GM21381 (cell line): ENCODE measurements at regions not wholly inside any gene's neighbourhood (a gene's known extent, or its start where the extent isn't known, plus 50 kb on each side); places are given as distances from the start of the nearest gene placed in this dataset.

Experiments
- ATAC-seq: cut with Tn5 transposase; IDR thresholded peaks from one replicate; pipeline ENCODE4 v1.9.1; 2021; ENCODE audit warnings: mild to moderate bottlenecking, moderate library complexity; ENCODE audit not compliant: unreplicated experiment

DNA sequence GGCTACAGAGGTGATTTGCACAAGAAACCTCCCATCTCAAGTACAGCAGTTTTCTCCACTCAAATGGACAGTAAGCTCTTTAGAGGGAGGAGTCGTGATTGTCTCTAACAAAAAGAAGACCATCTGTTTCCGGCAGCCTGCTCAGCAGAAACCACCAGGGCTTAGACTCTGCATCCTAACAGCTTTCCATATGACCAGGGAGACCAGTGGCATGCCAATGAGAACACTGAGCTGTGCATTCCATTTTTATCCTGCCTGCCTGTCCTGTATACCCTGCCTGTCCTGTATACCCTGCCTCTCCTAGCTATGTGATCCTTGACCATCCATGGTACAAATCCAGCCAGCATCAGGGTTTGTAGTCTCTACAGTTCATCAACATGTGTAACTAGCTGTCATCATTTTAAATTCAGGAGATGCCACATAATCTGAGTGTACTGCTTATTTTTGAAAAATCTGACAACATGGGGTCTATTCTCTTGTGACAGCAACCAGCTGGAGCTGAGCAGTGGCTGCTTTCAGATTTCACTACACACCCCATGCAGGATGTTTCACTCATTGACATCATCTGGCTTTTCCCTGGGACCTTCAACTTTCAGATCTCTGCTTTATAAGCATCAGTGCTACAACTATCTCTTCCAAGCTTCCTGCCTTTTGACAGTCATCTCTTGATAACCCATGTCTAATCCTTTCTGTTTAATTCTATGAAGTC is 50.5 kb upstream of the POU2AF2 start:
- ATAC-seq = no peak

DNA sequence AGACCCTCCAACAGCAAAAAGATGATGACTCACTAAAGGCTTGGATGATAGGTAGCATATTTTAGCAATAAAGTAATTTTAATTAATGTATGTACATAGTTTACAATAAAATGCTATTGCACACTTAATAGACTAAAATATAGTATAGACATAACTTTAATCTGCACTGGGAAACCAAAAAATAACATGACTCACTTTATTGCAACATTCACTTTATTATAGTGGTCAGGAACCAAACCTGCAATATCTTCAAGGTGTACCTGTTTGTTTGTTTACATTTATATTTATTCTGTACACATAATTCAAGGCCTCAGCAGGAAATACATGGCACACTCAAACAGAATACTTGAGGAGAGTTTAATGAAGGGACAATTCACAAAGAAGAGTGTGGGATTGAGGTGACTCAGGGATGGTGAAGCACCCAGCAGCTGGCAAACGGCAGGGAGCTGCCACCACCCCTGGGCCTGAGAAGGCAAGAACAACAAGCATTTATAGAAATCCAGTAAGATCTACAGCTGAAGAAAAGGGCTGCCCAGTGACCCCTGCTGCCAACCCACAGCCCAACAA is 51.5 kb upstream of the POU2AF2 start:
- ATAC-seq = no peak

DNA sequence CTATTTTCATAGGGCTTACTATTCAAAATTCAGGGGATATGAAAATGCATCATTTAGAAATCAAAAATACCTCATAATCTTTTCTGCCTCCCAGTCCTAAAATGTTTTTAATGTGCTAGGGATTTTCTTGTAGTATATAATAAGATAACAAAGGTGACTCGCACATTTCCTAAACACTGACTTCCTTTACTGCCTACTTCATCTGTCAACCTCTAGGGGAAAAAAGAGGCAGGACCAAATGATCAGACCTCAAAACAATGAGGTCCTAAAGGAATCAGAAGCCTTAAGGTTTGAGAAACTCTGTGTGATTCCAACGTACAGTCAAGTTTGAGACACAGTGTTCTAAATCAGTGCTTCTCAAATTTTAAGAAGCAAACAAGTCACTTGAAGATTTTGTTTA is 56.1 kb upstream of the POU2AF2 start:
- no peak for ATAC-seq

DNA sequence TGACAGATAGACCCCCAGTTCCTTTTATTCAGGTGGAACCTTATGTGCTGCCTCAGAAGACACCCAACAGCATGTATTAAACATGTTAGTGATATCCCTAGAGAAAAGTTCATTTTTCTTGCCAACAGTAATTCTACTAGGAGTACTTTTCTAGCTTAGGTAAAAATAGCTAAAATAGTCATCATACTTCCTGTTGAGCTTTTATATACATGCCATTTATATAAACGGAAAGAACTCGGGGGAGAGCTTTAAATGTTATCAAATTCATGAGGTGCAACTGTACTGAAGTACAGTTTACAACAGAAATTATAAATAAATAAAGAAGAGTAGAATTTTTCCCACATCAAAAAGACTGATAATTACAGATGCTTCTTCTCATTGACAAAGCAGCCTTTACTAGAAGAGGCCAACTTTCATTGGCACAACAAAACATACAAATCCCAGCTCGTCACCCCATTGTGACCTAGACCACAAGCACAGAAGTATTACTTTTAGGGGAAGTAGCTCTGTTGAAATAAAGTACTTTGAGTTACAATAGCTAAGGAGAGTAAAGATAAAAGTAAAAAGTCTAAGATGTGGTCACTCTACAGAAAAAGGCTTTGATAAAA is 59.1 kb upstream of the POU2AF2 start:
- no peak for ATAC-seq

DNA sequence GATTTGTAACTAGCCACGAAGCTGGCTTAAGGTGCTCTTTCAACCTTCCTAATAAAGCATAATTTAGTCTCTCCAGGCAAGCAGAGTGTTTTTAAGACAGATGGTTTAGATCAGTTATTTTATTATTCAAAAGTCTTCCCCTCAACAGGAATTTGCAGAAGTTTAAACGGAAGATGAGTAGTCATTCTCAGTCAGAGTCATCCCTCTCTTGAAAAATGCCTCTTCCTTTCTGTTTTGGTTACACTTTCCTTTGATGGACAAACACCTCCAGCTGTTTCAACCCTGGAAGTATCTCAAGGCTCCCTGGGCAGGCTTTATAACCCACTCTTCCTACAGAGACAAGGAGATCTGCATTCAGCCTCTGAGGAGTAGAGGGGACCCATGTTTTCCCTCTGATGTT is 60.3 kb upstream of the POU2AF2 start:
- ATAC-seq = no peak

DNA sequence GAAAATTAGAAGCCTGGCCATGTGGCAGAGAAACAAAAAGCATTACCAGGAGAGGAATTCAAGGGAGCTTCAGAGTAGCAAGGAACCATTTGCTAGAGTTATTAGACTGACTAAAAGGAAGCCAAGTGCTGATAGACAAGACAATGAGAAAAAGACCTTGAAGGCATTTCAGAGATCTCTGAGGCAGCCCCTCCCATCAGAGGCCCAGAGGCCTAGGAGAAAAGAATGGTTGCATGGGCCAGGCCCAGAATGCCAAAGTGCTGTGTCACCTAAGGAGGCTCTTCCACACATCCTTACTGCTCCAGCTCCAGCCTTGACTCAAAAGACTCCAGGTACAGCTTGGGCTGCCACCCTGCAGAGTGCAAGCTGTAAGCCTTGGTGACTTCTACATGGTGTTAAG is 61.8 kb upstream of the POU2AF2 start:
- ATAC-seq = no peak

DNA sequence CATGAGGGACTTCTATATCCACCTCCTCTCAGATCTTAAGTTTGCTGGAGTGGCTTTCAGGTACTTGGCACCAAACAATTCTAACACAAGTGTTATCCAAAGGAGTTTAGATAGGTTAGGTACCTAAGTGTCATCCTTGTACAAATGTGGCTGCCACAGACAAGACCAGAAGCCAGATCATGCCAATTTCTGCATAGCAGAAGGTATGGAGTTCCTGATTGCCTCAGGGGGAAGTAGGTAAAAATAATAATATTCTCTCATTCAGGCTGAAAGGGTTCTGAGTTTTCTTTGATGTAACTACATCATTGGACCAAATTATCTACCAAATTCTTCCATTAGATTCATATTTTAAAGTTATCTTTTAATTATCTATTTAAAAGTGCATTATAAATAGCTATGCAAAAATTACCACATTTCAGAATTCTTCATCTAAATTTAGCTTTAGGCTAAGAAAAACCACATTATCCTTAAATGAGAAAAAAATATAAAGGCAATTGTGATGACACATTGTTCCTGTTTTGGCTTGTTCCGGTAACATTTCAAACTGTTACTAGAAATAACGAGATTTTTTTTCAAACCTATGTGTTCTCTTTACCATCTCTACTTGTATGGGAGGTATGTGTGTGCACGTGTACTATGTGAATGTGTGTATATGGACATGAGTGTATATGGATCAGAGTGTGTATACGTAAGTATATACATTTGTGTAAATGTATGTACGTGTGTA is 66.2 kb upstream of the POU2AF2 start:
- ATAC-seq = no peak

DNA sequence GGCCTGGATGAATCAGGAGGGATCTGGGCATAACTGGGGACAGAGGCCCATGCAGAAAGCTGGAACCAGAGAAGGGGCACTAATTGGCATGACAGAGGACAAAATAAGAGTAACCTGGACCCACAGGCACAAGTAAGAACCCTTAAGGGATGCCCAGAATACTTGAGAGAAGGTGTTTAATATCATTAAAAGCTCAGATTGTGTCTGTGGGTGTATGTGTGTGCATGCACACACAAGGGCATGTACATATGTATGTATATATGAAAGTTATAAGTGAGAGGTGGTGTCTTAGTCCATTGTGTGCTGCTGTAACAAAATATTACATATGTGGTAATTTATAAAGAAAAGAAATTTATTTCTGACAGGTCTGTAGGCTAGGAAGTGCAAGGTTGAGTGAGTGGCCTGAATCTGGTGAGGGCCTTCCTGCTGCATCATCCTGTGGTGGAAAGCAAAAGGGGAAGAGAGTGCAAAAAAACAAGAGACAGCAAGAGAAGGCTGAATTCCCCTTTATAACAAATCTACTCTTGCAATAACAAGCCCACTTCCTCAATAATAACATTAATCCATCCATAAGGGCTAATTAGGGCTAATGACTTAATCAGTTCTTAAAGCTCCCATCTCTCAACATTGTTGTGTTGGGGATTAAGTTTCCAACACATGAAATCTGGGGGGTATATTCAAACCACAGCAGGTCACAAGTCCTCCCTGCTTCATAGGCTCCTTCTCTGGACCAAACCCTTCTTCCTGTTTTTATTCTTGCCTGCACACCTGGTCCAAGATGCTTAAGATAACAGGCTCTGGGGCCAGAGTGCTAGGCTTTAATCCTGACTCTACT is 68.3 kb upstream of the POU2AF2 start:
- ATAC-seq = peak; percentile 77

DNA sequence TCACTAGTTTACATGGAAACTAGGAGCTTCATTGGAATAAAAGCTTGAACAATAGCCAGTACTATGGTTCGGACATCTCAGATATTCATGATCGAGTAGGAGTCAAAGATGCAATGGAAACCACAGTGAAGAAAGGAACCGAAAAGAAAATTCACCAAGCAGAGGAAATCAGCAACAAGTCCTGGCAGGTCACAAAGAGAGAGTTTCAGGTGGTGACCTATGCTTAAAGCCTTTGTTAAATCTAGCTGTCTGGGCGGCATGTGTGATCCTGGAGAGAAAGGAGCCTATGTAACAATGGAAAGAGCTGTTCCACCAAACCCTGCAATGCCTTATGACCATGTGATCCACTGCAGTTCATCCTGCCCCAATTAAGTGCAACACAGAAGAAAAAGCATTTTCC is 68.9 kb upstream of the POU2AF2 start:
- peak; percentile 44 for ATAC-seq

DNA sequence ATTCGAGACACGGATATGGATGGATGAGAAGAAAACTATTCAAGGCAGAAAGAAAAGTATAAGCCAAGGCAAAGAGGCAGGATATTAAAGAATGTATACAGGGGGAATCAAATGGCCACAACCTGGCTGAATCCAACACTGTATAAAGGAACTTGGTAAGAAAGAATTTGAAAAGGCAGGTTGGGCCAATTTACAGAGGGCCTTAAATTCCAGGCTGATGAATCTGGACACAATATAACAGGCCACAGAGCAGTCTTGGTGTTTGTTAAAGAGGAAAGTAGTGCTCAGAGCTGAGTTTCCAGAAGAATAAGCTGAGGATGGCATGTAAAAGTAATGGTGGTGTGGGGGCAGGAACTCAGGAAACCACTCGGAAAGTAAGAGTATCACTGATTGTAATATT is 72.3 kb upstream of the POU2AF2 start:
- no peak for ATAC-seq

DNA sequence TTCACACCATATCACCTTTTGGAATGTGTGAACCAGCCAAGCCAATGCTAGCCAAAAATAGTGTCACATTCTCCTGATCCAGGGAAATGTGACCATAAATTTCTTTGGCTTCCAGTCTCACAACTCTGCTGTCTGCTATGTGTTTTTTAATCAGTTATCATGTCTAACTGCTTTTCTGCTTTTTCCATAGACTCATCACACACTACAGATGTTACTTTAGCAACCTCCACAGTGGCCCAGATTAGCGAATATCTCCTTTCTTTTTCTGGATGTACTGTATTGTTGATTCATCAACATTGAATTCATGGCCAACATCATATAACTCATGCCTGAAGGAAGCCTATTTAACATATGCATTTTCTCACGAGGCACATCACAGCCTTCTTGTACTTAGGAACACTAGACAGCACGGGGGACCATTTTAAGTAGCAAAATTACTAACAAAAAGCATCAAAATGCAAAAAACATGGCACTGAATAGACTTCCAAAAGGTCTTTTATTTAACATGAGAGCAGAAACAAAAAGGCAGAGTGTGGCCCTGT is 73.1 kb upstream of the POU2AF2 start:
- ATAC-seq = no peak

DNA sequence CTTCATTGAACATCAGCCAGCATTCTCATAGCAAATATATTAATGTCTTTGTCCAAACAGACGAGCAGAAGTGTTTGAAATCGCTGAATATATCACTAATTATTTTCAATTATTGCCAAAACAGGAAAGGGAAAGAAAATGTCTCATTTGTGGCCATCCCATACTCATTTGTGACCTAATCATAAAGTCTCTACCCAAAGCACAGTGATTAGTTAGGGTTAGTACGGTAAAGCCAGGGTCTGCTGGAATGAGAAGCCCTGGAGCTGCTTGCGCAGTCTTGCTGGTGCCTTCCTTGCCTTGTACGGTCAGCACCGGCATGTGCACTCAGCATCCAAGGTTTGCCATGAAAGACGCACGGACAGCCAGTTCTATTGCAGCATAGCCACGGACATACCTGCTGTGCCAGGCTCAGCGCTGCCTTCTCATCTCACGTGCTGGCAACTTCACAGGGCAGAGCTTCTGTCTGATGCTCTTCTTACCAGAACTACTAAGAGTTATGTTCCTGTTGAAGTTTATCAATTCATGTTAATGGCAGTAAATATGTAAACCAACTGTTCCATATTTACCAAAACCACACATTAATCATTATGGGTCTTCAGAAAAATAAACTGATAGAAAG is 74.7 kb upstream of the POU2AF2 start:
- no peak for ATAC-seq

DNA sequence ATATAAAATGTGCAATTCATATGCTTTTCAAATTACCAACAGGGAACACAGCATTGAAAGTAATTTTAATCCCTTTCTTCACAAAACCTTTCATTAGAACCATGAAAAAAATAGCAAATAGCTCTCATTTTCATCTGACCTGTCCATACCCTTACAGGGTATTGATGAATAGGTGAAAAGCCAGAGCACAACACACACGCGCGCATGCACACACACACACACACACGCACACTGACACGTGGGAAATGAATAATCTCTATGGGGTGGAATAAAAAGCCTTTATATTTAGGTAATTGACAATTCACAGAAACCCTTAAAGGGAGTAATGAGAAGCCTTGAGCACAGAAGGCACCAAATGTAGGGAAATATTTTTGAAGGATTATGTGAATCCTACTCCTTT is 76.2 kb upstream of the POU2AF2 start:
- no peak for ATAC-seq

DNA sequence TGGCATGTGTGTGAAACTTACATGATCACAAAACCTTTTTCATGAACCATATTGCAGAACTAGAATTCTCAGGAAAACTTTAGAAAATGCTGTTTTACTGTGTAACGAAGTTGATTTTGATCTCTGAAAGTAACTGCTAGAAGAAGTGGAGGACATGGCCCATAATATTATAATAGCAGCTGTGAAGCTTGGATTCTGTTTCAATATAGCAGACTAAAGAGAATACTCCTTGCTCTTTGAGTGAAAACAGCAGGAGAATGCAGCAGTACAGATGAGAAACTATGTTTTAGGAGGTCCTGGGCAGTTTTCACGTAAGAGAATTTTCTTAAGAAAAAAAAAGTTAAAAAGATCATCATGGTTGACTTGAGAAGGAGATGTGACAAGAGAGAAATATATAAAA is 76.7 kb upstream of the POU2AF2 start:
- no peak for ATAC-seq

DNA sequence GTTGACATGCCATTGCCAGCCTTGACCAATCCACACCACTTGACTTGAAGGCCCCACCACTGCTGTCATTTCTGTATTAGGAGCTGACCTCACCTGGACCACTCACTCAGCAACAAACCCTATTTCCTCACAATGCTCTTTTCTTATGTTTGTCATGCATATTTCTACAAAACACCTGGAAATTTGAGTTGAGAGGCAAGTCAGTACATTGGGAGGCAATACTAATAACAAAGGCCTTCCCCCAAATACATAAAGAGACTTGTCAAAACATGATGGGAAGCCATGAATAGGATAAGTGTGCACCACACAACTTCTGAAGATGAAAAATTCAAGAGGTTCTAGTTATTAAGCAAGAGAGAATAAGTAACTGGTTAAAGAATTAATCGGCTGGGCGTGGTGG is 77.9 kb upstream of the POU2AF2 start:
- no peak for ATAC-seq

DNA sequence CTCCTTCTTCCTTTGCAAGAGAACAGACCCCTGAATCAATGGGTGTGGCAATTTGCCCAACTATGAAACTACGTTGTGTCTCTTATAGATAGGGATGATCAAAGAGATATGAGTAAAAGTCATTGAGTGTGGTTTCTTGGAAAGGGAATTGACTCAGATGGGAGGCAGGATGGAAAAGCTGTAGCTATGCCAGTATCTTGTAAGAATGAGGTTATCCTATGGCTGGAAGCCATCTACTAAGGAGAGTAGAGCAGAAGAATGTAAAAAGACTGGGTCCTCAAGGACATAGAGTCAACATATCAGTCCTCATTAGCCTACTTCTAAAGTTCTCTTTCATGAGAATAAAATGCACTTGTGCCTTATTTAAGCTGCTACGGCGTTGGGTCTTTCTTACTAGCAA is 78.9 kb upstream of the POU2AF2 start:
- no peak for ATAC-seq

DNA sequence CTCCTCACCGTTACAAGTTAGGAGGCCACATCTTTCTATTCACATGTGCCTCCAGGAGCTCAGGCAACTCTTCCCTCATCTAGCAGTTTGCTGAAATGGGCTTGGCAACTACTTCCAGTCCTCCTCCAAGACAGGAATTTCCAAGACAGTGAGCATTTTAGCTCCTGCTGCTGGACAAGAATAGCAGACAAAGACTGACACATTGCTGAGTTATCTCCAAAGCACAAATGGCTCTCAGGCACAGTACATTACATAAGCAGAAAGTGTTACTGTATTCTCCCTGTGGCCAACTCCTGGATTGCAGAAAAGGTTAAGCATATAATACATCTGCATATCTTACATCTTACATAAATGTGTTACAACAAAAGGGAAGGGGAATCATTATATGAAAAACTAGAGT is 83.2 kb upstream of the POU2AF2 start:
- no peak for ATAC-seq

DNA sequence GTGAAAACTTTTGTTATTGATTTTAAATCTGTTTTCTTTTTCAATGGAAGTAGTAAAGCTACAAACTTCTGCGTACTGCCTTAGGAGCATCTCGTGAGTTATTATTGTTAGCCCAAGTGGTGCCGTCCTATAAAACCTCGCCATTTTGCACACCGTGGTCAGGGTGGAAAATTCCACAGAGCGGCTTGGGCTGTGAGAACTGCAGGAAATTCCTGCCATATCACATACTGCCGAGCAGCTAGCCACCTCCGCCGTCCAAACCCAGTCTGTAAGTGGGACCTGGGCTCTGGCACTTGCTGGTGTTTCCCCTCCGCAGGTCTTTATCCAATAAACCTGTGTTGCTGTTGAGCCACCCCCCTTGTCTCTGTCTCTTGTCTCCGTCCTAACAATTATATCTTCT is 88.0 kb upstream of the POU2AF2 start:
- no peak for ATAC-seq

DNA sequence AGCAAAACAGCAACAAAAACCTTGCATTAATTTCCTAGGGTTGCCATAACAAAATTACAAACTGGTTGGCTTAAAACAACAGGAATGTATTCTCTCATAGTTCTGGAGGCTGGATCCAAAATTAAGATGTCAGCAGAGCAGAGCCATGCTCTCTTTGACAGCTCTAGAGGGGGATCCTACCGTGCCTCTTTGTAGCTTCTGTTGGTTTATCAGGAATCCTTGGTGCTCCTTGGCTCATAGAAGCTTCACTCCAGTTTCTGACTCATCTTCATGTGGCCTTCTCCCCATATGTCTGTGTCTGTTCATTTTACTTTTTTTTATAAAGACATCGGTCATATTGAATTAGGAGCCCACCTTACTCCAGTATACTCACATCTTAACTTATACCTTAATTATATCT is 90.5 kb upstream of the POU2AF2 start:
- no peak for ATAC-seq

DNA sequence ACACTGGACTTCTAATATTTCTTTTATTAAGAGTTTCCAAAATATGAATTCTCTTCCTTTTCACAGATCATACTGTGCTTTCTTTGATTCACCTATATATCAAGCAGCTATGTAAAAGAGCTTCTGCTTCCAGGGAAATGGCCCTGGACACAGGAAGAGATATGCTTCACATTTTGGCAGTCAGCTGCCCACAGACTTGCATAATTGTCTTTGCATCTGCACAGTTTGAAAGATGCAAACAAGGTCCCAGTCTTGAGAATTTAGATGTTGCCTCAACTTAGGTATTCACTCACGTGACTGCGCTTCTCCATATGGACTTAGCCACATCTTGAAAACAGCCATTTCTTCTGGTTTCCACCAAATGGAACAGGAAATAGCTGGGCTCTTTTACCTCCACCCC is 92.3 kb upstream of the POU2AF2 start:
- ATAC-seq = no peak
